ENCODE measurements at regions not wholly inside any gene's neighbourhood (a gene's known extent, or its start where the extent isn't known, plus 50 kb on each side); places are given as distances from the start of the nearest gene placed in this dataset.

- no peak overlapping the region for H3K27ac ChIP-seq (ENCODE audit: low read length)
- WGBS (ENCODE audit: insufficient coverage): 66% methylated on average over 5 of the region's 9 CpGs
- peaks cover 24% of the 10 kb centered on the region for H3K27me3 ChIP-seq (ENCODE audit: control insufficient read depth, insufficient read depth, low read length)
- H3K9me3 ChIP-seq (replicated peaks; ENCODE audit: control insufficient read depth, low read depth, low read length): no peaks in the 10 kb centered on the region
- H3K4me3 ChIP-seq (ENCODE audit: low read length): no peak overlapping the region
- DNase-seq: no peak
- no peaks in the 10 kb centered on the region for H3K36me3 ChIP-seq (ENCODE audit: control insufficient read depth, insufficient read depth, low read length)
- H3K4me1 ChIP-seq (ENCODE audit: control insufficient read depth, insufficient read depth, low read length): peaks cover 3% of the 10 kb centered on the region
These were observed 237.0 kb downstream of the PTPRU start for GRCh38 chr1:29473161-29473855.

GRCh38 chr1:29471487-29472313, 235.4 kb downstream of the PTPRU start:
- Histone ChIP-seq H3K27ac (ENCODE audit: low read length) (no peak overlapping the region), H3K9me3 (replicated peaks; ENCODE audit: control insufficient read depth, low read depth, low read length) (no peaks in the 10 kb centered on the region), H3K4me1 (ENCODE audit: control insufficient read depth, insufficient read depth, low read length) (peaks cover 3% of the 10 kb centered on the region), H3K27me3 (ENCODE audit: control insufficient read depth, insufficient read depth, low read length) (peaks cover 12% of the 10 kb centered on the region), H3K4me3 (ENCODE audit: low read length) (no peak overlapping the region), H3K36me3 (ENCODE audit: control insufficient read depth, insufficient read depth, low read length) (no peaks in the 10 kb centered on the region)
- 75% methylated on average over 4 of the region's 5 CpGs for WGBS (ENCODE audit: insufficient coverage)
- no peak for DNase-seq

GRCh38 chr1:29470788-29471119, 234.4 kb downstream of the PTPRU start:
- Histone ChIP-seq H3K27me3 (ENCODE audit: control insufficient read depth, insufficient read depth, low read length) (peaks cover 12% of the 10 kb centered on the region), H3K27ac (ENCODE audit: low read length) (no peak overlapping the region), H3K4me1 (ENCODE audit: control insufficient read depth, insufficient read depth, low read length) (peaks cover 3% of the 10 kb centered on the region), H3K36me3 (ENCODE audit: control insufficient read depth, insufficient read depth, low read length) (no peaks in the 10 kb centered on the region), H3K4me3 (ENCODE audit: low read length) (no peak overlapping the region), H3K9me3 (replicated peaks; ENCODE audit: control insufficient read depth, low read depth, low read length) (peaks cover under 1% of the 10 kb centered on the region)
- no peak for DNase-seq
- 70% methylated on average over 10 of the region's 10 CpGs for WGBS (ENCODE audit: insufficient coverage)

DNA sequence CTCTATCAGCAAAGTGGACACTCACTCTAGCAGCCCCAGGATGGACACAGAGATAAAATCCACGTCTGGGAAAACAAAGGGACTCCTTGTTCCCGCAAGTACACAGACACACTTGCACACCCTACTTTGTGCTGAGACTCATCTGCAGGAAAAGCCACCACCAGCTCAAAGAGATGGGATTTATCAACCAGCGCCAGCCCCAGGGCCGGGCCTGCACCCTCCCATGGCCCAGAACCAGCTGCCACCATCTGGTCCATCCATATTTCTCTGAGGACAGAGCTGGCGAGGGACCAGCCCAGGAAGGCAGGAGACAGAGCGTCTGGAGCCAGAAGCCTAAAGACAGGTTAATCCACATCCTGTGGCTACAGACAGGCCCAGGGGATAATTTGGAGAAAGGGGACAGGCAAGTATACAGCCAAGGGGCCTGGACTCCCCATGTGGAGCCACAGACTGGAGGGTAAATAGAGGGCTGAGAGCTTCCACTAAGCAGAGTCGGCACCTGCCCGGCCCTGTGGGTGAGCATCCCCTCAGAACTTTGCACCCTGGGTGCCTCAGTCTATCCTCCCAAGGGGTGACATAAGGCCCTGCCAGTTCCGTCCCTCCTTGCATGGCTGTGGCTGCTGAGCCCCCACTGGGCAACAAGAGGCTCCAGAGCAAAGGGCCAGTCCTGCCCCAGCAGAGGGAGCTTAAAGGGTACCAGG, 233.9 kb downstream of the PTPRU start:
- H3K4me3 ChIP-seq (ENCODE audit: low read length): no peak overlapping the region
- peaks cover 3% of the 10 kb centered on the region for H3K4me1 ChIP-seq (ENCODE audit: control insufficient read depth, insufficient read depth, low read length)
- H3K27ac ChIP-seq (ENCODE audit: low read length): no peak overlapping the region
- no peaks in the 10 kb centered on the region for H3K36me3 ChIP-seq (ENCODE audit: control insufficient read depth, insufficient read depth, low read length)
- H3K9me3 ChIP-seq (replicated peaks; ENCODE audit: control insufficient read depth, low read depth, low read length): peaks cover 3% of the 10 kb centered on the region
- 61% methylated on average over 9 of the region's 9 CpGs for WGBS (ENCODE audit: insufficient coverage)
- H3K27me3 ChIP-seq (ENCODE audit: control insufficient read depth, insufficient read depth, low read length): peaks cover 12% of the 10 kb centered on the region
- DNase-seq: no peak

DNA sequence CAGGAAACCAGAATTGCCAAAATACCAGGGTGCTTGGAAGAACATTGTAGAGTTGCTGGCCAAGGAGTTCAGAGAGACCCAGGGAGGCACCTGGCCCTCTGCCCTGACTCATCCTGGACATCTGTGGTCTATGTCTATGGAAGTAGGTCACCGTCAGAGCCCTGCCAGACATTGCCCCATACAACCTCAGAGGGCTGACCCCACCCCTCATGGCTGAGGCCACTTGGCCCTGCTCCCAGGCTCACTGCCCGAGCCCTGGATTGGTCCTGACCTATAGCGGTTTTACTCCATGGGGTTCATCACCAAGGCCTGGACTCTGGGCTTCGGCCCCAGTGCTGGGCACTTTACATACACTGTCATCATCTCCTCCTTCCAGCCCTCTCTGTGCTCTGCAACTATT, 233.1 kb downstream of the PTPRU start:
- Histone ChIP-seq H3K27ac (ENCODE audit: low read length) (no peak overlapping the region), H3K4me3 (ENCODE audit: low read length) (no peak overlapping the region), H3K27me3 (ENCODE audit: control insufficient read depth, insufficient read depth, low read length) (peaks cover 8% of the 10 kb centered on the region), H3K9me3 (replicated peaks; ENCODE audit: control insufficient read depth, low read depth, low read length) (peaks cover 3% of the 10 kb centered on the region), H3K4me1 (ENCODE audit: control insufficient read depth, insufficient read depth, low read length) (peaks cover 3% of the 10 kb centered on the region), H3K36me3 (ENCODE audit: control insufficient read depth, insufficient read depth, low read length) (no peaks in the 10 kb centered on the region)
- WGBS (ENCODE audit: insufficient coverage): 52% methylated on average over 4 of the region's 4 CpGs
- DNase-seq: peak; percentile 17

- no peak overlapping the region for H3K27ac ChIP-seq (ENCODE audit: low read length)
- no peak overlapping the region for H3K4me3 ChIP-seq (ENCODE audit: low read length)
- H3K36me3 ChIP-seq (ENCODE audit: control insufficient read depth, insufficient read depth, low read length): no peaks in the 10 kb centered on the region
- DNase-seq: no peak
- H3K4me1 ChIP-seq (ENCODE audit: control insufficient read depth, insufficient read depth, low read length): peaks cover 3% of the 10 kb centered on the region
- 53% methylated on average over 6 of the region's 10 CpGs for whole genome bisulfite sequencing (ENCODE audit: insufficient coverage)
- H3K9me3 ChIP-seq (replicated peaks; ENCODE audit: control insufficient read depth, low read depth, low read length): peaks cover 3% of the 10 kb centered on the region
- peaks cover 2% of the 10 kb centered on the region for H3K27me3 ChIP-seq (ENCODE audit: control insufficient read depth, insufficient read depth, low read length)
These were observed 231.9 kb downstream of the PTPRU start for GRCh38 chr1:29467989-29468900.

GRCh38 chr1:29466258-29466657, 229.9 kb downstream of the PTPRU start:
- H3K4me1 ChIP-seq (ENCODE audit: control insufficient read depth, insufficient read depth, low read length): peaks cover 3% of the 10 kb centered on the region
- DNase-seq: no peak
- no peaks in the 10 kb centered on the region for H3K27me3 ChIP-seq (ENCODE audit: control insufficient read depth, insufficient read depth, low read length)
- H3K9me3 ChIP-seq (replicated peaks; ENCODE audit: control insufficient read depth, low read depth, low read length): peaks cover 3% of the 10 kb centered on the region
- no peaks in the 10 kb centered on the region for H3K36me3 ChIP-seq (ENCODE audit: control insufficient read depth, insufficient read depth, low read length)
- H3K4me3 ChIP-seq (ENCODE audit: low read length): no peak overlapping the region
- H3K27ac ChIP-seq (ENCODE audit: low read length): no peak overlapping the region
- 69% methylated on average over 2 of the region's 3 CpGs for WGBS (ENCODE audit: insufficient coverage)

DNA sequence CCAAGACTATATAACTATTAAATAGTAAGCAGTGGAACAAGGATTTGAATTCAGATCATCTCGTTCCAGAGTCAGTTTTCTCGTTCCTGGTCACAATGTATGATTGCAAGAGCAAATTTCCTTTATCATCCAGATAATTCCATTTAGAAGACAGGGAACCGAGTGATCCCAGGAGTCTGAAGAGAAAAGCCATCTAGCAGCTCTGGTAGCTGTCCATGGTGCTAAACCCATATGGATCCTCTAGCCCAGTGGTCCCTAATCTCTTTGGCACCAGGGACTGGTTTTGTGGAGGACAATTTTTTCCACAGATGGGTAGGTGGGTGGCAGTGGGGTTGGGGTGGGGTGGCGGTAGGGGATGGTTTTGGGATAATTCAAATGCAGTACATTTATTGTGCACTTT, 229.4 kb downstream of the PTPRU start:
- Histone ChIP-seq H3K4me1 (ENCODE audit: control insufficient read depth, insufficient read depth, low read length) (peaks cover 3% of the 10 kb centered on the region), H3K36me3 (ENCODE audit: control insufficient read depth, insufficient read depth, low read length) (no peaks in the 10 kb centered on the region), H3K4me3 (ENCODE audit: low read length) (no peak overlapping the region), H3K27me3 (ENCODE audit: control insufficient read depth, insufficient read depth, low read length) (no peaks in the 10 kb centered on the region), H3K9me3 (replicated peaks; ENCODE audit: control insufficient read depth, low read depth, low read length) (peaks cover 3% of the 10 kb centered on the region), H3K27ac (ENCODE audit: low read length) (no peak overlapping the region)
- 63% methylated on average over 1 of the region's 4 CpGs for WGBS (ENCODE audit: insufficient coverage)
- DNase-seq: peak; percentile 26

DNA sequence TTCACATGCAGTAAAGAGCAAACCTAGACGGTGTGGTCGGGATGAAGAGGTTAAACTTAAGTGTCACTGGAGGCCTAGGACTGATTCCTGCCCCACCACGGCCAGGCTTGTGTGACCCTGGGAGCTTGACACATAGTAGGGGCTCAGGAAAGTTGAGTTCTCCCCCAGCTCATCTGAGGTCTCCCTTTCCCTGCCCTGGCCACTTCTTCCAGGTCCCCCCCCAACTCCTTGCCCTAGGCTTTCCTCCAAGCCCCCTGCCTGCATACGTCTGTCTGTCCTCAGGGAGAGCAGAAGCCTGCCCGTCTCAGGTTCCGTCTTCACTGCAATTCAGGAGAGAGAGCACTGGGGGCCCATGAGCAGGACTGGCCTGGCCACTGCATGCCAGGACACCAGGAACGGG, 225.8 kb downstream of the PTPRU start:
- Histone ChIP-seq H3K4me3 (ENCODE audit: low read length) (no peak overlapping the region), H3K27ac (ENCODE audit: low read length) (no peak overlapping the region), H3K9me3 (replicated peaks; ENCODE audit: control insufficient read depth, low read depth, low read length) (peaks cover 3% of the 10 kb centered on the region), H3K27me3 (ENCODE audit: control insufficient read depth, insufficient read depth, low read length) (peaks cover 4% of the 10 kb centered on the region), H3K36me3 (ENCODE audit: control insufficient read depth, insufficient read depth, low read length) (no peaks in the 10 kb centered on the region), H3K4me1 (ENCODE audit: control insufficient read depth, insufficient read depth, low read length) (no peaks in the 10 kb centered on the region)
- no peak for DNase-seq
- 21% methylated on average over 7 of the region's 7 CpGs for WGBS (ENCODE audit: insufficient coverage)
